Right ventricle myocardium superior (tissue), 1 donor: ENCODE measurements at regions not wholly inside any gene's neighbourhood (a gene's known extent, or its start where the extent isn't known, plus 50 kb on each side); places are given as distances from the start of the nearest gene placed in this dataset.
"Not testable (repeated sequence)": the region's sequence is repeated elsewhere in the genome, so short reads cannot be mapped to it uniquely, and the experiment has no call there.

Experiments
- ATAC-seq: fragments of 200-7000 bp; cut with Tn5 transposase; one replicate; pipeline ENCODE4 v1.9.1; 2020; ENCODE audit warnings: mild to moderate bottlenecking; ENCODE audit not compliant: poor library complexity
- DNase-seq: peaks from one replicate; pipeline ENCODE4 v3.0.0-alpha.2; 2020
- intact Hi-C: fragments of 100-400 bp; cut with DNase I; formaldehyde crosslinking; loops from one replicate; pipeline ENCODE4 v1.11.2; 2022
- donor health status: DM: no; HTN: yes; CAD: no; lungs with severe emphysema.

DNA sequence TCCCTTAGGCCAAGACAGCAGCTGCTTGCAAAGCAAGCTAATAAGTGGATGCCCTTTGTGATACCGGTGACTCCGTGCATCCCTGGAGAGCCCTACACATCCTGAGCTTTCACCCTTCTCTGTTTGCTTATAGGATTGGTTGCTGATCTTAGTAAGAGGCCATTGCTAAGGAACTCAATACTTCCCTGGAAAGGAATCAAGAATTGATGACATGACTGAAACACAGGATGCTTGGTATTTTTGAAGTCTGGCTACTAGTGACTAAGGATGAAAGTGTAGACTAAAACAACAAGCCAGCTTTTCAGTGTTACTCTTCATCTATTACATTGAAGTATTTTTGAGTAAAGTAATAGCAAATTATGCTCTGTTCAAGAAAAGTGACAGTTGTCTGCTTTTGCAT lies 123.0 kb upstream of the SERPINE2 start:
- ATAC-seq = no peak
- intact Hi-C loops = no loop called here

DNA sequence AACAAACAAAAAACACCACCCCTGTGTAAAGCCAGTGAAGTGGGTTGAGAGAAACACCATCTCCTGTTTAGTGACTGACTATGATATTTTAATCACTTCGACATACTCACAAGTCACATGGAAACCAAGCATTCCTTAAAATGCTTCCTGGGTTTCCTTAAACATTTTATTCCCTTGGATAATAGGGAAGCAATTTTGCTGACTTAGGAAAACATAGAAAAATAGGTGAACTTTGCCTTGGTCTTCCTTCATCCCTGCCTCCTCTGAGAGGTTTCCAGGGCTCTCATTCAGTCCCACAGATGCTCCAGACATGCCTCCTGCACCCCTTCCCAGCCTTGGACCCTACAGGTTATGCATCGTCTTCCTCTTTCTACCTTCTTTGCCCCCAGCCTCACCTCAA lies 122.6 kb upstream of the SERPINE2 start:
- intact Hi-C loops = no loop called here
- ATAC-seq (no peak), DNase-seq (no peak)

More for the DNA sequence above, 123.0 kb upstream of the SERPINE2 start:
- no peak for DNase-seq

DNA sequence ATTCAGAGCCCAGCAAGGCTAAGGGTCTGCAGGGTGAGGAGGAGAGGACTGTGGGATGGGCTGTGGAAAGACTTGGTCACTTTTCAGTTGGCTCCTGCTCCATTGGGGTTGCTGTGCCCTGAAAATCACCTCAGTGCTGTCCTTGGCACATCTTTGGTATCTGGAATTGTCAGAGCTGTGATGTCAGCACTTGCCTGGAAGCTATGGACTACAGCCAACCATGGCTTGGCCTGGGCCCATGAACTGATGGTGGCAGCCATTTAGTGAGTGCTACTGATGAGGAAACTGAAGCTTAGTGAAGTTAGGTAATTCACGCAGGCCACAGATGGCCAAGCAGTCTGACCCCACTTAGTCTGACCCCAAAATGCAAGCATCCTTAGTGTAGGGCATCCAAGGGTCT lies 121.8 kb upstream of the SERPINE2 start:
- intact Hi-C loops = no loop called here
- ATAC-seq (no peak), DNase-seq (peak; percentile 74)

DNA sequence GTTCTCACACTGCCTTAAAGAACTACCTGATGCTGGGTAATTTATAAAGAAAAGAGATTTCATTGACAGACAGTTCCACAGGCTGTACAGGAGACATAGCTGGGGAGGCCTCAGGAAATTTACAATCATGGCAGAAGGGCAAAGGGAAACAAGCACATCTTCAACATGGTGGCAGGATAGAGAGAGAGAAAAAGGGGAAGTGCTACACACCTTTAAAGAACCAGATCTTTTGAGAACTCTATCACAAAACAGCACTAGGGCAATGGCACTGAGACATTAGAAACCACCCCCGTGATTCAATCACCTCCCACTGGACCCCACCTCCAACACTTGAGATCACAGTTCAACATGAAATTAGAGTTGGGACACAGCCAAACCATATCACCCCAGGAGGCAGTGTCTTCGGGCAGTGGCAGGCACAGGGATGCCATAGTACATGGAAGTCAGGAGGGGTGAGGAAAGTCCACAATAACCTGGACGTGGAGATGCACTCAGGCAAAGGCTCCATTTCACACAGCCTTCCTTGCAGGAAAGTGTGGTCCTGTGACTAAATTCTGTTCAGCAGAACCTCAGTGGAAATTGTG lies 120.4 kb upstream of the SERPINE2 start:
- intact Hi-C loops = no loop called here
- DNase-seq (no peak), ATAC-seq (no peak)

DNA sequence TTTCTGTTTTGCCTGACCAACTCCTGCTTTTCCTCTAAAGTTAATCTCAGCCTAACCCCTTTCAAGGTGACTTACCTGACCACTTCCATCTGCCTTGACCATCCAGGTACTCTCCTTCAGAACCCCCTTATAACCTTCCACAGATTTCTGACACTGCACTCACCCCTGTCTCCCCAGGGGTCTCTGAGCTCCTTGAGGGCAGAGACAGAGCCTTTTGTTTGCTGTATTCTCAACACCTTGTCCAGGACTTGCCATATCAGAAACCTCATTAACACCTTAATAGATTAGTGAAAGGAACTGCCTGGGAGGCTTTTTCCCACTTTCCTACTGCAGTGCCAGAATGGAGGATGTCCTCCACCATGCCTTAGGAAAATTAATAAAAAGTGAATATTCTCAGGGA lies 119.7 kb upstream of the SERPINE2 start:
- intact Hi-C loops = no loop called here
- DNase-seq (no peak), ATAC-seq (no peak)

DNA sequence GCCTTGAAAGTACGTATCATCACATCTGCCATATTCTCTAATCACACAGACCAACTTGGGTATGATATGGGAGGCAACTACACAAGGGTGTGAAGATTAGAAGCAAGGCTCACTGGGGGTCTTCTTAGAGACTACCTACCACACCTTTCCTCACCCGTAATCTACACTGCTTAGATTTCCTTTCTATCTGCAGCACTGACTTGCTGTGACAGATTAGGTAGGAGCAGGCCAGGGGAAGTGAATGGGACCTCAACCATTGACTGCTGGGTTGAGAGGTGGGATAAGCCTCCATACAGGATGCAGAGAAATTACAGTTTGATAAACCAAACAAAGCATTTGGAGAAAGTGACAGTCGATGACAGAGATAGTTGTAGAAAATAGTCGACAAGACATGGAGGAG lies 119.0 kb upstream of the SERPINE2 start:
- intact Hi-C loops = no loop called here
- ATAC-seq (no peak), DNase-seq (no peak)

DNA sequence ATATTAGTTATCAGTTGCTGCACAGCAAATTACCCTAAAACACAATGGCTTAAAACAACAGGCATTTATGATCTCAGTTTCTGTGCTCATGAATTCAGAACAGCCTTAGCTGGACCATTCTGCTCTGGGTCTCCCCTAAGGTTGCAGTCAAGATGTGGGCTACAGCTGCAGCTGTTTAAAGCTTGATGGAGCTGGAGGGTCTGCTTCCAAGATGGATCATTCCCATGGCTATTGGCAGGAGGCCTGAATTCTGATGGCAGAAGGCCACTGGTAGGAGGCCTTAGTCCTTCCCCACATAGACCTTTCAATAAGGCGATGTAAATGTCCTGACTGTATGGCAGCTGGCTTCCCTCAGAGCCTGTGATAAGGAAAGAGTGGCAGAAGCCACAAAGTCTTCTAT lies 118.6 kb upstream of the SERPINE2 start:
- ATAC-seq = no peak
- intact Hi-C loops = no loop called here
- DNase-seq = peak; percentile 45

DNA sequence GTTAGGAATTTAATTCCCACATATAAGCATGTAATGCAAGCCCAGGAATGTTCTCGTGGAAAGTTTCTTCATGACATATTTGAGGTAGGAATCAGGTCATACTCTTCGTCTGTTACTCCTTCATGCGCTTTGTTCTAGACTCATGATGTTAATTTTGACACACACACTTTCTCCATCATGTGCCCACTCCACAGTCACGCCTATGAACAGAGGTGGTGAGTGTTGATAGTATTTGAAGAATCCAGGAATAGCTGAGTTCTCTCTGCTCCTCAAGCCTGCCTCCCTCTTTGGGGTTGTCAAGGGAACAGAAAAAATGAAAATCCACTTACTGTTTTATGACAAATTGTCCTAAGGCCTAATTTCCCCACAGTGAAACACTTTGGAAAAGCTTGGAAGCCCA lies 117.3 kb upstream of the SERPINE2 start:
- DNase-seq = no peak
- intact Hi-C loops = no loop called here
- ATAC-seq = no peak

DNA sequence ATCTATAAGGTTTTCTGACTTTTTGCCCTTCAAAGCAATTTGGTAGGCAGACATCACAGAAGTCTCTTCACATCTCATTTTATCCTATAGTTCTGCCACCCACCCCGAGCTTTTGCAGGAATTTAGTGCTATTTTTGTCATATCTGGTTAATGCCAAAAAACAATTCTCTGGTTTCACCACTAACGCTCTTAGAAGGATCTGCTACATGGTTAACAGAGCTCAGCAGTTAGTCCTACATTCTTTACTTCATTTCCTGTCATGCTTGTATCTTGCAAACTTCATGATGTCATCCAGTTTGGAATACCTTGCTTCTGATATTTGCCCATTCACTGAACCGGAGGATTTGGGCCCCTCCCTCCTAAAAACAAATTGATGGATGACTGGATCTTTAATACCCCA lies 116.8 kb upstream of the SERPINE2 start:
- intact Hi-C loops = no loop called here
- ATAC-seq = no peak
- DNase-seq = no peak

DNA sequence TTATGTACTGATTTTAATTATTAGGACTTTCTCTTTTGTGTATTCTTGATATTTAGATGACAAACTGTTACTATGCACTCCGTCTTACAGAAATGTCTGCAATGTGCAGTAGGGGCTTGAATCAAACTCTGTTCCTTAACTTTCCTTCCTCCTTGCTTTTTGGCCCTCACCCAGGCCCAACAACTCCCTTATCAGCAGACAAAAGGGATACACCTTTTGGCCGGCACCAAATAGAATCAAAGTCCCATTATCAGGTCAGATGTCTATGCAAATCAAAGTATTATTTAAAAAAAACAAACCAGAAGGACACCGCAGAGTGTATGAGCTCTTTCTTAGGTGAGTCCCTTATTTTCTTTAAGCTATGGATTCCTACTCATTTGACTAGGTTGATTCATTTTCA lies 116.3 kb upstream of the SERPINE2 start:
- DNase-seq = no peak
- ATAC-seq = no peak
- intact Hi-C loops = no loop called here

DNA sequence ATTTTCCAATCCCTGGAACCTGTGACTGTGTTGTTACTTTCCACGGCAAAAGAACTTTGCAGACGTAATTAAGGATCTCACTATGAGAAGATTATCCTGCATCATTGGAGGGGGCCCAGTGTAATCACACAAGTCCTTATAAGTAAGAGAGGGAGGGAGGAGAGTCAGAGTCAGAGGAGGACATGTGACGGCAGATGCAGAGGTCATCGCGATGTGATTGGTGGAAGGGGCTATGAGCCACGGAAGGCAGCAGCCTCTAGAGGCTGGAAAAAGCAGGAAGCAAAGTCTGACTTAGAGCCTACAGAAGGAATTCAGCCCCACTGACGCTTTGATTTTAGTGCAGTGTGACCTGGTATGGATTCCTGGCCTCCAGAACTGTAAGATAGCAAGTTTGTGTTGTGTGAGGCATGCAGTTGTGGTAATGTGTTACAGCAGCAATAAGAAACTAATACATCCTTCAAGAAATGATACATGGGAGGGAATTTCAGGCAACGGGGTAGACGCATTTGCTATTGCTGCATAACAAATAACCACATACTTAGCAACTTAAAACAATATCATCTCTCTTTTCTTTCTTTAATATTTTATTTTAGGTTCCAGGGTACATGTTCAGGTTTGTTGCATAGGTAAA lies 112.7 kb upstream of the SERPINE2 start:
- DNase-seq (no peak), ATAC-seq (no peak)
- intact Hi-C loops = no loop called here

DNA sequence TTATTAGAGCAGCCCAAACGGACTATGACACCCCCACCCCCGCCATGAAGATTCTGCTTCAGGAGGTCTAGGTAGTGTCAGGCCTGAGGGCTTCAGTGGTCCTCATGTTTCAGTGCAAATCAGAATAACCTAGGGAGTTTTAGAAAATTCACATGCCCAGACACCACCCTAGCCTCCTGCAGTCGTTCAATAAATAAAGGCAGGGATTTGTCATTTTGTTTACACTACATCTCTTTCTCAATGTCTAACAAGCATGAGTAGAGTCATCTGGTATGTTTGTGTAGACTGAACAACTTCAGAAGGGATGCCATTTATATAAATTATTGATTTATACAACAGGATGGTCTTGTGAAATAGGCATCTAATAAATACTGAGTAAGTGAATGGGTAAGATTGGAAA lies 112.1 kb upstream of the SERPINE2 start:
- intact Hi-C loops = no loop called here
- DNase-seq (no peak), ATAC-seq (no peak)

DNA sequence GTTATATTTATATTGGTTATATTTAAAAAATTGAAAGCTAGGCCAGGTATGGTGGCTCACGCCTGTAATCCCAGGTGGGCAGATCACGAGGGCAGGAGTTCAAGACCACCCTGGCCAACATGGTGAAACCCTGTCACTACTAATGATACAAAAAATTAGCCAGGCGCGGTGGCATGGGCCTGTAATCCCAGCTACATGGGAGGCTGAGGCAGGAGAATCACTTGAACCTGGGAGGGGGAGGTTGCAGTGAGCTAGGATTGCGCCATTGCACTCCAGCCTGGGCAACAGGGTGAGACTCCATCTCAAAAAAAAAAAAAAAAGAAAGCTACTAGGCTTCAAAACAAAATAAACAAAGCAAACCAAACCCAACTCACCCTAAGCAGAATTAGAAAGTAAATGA lies 109.0 kb upstream of the SERPINE2 start:
- ATAC-seq, intact Hi-C loops, DNase-seq: not testable (repeated sequence)

DNA sequence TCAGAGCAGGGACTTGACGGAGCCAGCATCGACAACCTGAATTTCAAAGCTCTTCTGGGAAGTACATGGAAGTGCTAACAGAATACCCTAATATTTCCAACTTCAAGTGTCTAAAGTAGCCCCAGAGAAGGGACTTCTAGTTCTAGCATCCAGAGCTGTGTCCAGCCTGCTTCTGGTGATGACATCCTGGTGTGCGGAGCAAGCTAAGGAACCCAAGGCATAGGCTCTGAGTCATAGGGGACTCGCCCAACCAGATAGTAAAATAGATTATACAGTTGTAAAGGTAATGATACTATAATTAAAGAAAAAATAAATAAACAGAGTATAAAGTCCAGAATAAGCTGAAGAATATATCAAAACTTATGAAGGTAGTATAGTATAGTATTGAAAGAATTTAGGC lies 108.1 kb upstream of the SERPINE2 start:
- intact Hi-C loops = no loop called here
- no peak for ATAC-seq
- DNase-seq = no peak

DNA sequence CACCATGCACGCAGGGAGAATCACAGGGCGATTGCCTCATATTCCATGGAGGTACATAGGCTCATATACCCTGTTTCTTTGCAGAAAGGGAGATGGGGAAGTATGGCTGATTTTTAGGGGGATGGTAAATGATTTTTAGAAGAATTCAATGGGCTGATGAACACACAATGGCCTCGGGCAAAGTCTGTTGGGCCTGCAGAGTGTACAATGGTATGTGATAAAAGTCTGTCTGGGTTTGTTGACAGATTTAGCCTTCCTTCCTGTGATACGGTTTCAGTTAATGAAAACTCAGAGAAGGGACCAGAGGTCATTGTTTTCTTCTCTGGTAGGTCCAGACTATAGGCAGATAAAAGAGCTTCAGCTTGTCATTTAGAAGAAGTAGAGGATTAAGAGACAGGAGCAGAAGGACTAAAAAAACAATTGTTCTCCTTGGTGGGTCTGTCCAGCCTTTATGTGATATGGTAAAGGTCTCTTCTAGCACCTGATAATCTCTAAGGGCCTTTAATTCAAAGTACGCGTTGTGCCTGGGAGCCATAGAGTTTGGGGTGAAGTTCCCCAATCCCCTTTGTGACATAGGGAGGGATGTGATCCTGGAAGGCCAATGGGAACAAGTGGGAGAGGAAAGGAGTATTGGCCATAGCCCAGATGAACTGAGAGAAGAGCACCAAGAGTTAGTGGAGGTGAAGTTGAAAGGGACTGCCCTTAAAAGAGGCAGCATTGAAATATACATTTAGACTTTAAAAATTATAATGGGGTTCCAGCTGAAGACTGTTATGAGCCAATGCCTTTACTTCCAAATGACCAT lies 107.5 kb upstream of the SERPINE2 start:
- no peak for ATAC-seq

DNA sequence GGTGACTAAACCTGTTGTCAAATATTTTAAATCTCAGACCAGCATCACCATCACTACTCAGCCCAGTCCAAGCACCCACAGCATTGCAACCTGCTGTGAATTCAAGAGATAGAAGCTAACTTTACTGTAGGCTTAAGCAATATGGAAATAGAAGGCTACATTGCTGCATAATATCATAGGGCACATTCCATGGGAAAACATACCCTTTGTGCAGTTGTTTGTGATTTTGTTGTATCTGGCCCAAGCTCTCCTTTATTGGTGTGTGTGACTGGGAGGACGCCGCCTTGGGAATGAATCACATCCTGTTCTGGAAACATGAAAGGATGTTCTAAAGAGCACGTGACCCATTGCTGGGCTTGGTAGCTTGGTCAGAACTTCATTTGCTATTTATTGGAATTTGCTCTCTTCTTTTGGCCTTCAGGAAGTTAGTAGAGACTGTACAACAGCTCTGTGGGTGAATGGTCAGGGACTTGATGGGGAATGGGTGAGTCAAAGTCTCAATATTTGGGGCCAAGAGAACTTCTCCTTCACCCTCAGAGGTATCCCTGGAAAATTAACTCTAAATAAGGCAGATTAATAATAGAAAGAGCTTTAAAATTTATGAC lies 106.8 kb upstream of the SERPINE2 start:
- no peak for DNase-seq
- no peak for ATAC-seq
- intact Hi-C loops = no loop called here

More for the DNA sequence above, 107.5 kb upstream of the SERPINE2 start:
- no peak for DNase-seq
- intact Hi-C loops = no loop called here

DNA sequence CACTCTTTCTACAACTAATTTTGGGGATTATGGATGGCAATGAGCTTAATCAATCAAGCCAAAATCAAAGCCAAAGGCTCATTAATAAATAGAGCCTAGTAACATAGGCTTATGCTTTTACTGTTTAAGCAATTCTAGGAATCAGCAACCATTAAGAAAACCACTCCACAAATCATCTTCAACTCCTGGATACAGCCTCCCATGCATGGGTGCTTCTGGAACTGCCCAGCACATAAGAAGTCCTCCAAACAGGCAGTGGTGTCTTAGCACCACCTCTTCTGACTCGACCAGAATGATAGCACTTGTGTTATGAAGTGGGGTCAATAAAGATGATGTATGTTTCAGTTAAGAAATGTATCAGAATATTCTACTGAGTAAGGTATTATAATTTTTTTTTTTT lies 104.4 kb upstream of the SERPINE2 start:
- DNase-seq (no peak), ATAC-seq (no peak)
- intact Hi-C loops = no loop called here

DNA sequence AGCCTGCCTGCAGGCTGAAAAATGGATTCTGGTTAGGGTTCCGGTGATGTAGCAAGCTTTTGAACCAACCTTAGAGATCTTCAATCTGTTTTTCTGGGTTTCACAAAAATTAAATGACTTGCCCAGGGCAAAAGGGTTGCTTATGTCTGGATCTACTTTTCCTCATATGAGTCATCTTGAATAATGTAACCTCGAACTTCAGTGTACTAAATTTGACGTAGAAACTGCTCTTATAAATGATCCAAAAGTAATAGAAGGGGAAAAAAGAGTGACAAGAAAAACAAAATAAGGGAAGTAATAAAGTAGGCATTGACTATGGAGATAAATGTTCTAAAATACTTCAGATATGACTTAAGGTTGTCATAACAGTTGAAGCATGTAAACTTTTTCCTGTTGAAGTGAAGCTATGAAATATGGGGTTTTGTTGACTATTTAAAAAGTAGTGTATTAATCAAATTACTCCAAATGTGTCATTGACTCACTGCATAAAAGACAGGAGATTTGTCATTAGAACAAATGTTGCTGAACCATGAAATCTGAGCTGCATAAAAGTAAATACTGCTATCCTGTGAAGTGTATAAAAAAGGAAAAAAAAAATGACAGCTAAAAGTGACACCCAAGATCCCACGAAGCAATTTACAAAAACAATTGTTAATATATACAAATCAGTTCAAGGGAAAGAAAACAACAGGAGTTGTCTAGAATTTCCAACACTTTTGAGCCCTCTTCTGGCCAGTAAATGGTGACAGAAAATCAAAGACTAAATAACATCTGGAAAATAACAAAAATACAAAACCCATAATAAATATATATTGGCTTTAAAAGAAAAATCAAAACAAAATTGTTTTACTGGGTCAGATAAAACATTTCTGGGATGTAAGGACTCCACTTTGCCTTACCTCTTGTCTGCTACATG lies 103.6 kb upstream of the SERPINE2 start:
- intact Hi-C loops = no loop called here
- DNase-seq = no peak
- ATAC-seq = no peak

DNA sequence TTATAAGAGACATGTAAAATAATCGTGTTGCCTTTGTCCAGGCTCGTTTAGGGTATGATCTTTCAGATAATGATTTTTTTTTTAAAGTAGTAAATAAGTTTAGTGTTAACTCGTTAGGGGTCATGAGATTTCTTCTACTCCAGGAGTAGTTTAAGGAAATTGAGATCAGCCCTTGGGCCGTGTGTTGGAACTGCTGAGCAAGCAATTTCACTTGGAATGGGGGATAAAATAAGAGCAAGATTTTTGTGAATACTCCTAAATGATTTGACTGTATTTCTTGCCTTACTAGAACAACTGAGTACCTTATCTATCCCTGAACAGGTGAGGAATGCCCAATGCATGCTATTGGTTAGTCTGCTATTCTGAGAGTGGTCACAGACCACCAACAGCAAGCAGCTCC lies 102.2 kb upstream of the SERPINE2 start:
- DNase-seq (no peak), ATAC-seq (no peak)
- intact Hi-C loops = no loop called here
